NCI-H1694 (cell line): ENCODE measurements at regions not wholly inside any gene's neighbourhood (a gene's known extent, or its start where the extent isn't known, plus 50 kb on each side); places are given as distances from the start of the nearest gene placed in this dataset.

ENCODE experiments used
- DNase-seq: peaks from one replicate; lab custom pipeline; 2025; lab: John Stamatoyannopoulos, UW

GRCh38 chrX:109843963-109844751 lies 111.1 kb upstream of the ACSL4 start:
- DNase-seq: no peak

DNA sequence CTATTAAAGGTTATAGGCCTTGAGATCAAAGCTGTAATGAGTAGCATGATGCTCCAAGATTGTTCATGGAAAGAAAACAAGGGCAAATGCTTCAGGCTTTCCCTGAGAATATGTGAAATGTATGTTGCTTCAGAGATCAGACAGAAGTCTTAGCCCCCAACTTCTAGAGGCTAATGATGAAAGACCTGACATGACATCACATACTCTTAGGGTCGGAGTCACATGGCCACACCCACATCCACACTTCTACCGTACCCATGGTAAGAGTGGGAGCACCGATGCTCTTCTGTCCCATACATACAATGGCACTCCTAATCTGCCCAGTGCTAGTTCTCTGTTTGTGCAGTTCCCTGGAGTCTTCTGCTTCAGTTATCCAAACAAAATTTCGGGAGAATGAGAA lies 111.9 kb upstream of the ACSL4 start:
- DNase-seq: no peak

DNA sequence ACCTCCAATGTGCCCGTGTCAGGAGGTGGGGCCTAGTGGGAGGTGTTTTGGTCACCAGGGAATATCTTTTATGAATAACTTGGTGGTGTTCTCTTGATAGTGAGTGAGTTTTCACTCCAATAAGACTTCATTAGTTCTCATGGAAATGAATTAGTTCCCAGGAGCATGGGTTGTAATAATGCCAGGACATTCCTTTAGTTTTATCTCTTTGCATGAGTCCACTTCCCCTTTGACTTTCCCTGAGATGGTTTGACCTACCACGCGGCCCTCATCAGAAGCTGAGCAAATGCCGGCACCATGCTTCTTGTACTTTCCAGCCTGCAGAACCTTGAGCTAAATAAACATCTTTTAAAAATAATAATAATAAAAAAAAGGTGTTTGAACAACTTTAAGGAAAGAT lies 112.9 kb upstream of the ACSL4 start:
- DNase-seq: no peak

GRCh38 chrX:109847257-109848187 lies 114.5 kb upstream of the ACSL4 start:
- DNase-seq: no peak

GRCh38 chrX:109848461-109849050 lies 115.5 kb upstream of the ACSL4 start:
- DNase-seq: peak; percentile 13

- DNase-seq: no peak
Observed at GRCh38 chrX:109854096-109854495, 121.0 kb upstream of the ACSL4 start.

DNA sequence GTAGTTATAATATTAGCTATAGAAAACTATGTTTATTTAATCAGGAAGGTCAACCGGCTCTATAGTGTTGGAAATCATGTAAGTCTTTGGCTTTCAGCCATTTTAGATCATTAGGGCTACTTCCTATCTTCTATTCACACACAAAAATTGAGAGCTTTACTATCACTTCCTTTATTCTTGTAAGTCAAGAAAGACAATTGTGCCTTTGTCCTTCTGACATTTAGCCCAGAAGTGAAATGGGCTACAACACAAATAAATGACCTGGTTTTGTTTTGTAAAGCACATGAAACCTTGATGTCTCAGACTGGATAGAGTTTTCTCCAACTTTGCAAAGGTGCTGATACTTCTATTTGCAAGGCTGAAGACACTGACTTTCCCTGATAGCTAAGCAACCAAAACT lies 122.4 kb upstream of the ACSL4 start:
- DNase-seq: no peak

DNA sequence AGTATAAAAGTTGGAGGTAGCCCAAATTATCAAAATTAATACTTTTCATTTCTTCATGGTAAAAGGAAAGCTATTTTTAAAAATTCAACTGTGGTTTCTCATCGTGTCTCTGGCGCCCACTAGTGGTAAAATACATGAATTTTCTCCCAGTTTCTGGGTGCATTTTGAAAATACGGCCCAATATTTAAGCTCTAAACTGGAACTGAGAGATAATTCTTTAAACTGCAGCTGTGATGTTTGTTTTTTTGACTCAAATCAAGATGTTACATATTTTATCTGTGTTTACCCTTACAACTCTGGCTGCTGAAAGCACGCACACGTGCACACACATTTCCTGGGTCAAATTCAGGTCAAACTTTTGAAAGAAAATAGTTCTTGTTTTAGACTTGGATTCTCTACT lies 123.9 kb upstream of the ACSL4 start:
- peak; percentile 12 for DNase-seq

DNA sequence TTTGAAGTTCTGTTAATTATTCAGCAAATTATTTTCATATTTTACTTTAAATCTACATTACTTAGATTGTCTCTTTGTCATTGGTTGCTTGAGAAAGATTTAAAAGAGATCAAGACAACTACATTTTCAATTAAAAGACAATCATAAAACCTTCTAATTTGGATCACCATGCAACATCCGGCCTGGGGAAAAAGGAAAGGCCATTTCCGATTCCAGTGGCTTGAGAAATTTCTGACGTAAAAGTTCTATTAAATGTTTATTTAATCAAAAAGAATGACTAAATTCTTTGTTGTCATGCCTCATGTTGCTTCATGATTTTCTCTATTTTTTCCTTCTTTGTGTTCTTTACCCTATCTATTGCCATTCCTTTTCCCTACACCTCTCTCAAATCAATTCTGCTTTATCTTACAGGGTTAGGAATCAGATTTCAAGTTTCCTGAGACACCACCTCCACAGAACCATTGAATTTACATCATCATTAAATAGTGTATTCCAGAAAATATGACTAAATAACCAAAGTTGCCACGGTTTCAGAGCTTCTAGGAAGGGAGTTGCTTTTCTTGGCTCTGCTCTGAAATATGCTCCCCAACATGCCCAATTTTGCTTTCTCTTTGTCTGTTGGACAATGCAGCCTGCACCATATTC lies 124.6 kb upstream of the ACSL4 start:
- no peak for DNase-seq

GRCh38 chrX:109858602-109859341 lies 125.7 kb upstream of the ACSL4 start:
- no peak for DNase-seq

- no peak for DNase-seq
Observed at GRCh38 chrX:109859651-109860050, 126.6 kb upstream of the ACSL4 start.

DNA sequence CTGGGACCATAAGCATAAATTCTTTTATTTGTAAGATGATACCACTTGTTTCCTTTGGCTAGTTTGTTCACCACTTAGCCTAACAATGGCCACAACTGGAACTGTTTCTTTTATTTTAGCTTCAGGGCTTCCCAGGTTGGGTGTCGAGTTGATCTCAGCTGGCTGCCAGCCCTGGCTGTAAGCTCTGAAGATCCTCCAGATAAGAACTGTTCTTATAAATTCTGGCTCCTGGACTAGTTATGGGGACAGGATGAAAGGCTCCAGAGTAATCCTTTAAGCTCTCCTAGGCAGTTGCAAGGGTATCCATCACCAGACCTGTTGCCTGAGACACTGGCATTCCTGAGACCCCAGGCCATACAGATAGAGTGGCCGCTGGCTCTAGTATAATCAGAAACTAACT lies 129.4 kb upstream of the ACSL4 start:
- no peak for DNase-seq

DNA sequence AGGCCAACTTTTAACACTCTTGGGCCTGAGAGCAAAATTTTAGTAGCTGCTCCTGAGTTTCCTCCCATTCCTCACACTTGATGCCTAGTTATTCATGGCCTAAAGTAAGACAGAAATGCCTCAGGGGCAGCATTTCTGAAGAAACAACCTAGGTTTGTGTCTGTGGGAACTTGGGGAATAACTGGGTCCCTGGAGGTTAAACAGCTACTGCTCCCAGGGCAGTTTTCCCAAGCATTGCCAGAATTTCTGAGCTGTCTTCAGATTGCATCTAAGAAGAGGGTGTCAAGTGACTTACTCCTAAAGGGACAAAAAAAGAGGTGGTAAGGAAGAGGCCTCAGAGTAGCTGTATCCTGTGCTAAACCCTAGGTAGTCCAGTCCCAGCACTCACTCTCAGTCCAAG lies 130.8 kb upstream of the ACSL4 start:
- DNase-seq: no peak

- DNase-seq: no peak
Observed at GRCh38 chrX:109871121-109871888, 131.6 kb upstream of the TMEM164 start.

DNA sequence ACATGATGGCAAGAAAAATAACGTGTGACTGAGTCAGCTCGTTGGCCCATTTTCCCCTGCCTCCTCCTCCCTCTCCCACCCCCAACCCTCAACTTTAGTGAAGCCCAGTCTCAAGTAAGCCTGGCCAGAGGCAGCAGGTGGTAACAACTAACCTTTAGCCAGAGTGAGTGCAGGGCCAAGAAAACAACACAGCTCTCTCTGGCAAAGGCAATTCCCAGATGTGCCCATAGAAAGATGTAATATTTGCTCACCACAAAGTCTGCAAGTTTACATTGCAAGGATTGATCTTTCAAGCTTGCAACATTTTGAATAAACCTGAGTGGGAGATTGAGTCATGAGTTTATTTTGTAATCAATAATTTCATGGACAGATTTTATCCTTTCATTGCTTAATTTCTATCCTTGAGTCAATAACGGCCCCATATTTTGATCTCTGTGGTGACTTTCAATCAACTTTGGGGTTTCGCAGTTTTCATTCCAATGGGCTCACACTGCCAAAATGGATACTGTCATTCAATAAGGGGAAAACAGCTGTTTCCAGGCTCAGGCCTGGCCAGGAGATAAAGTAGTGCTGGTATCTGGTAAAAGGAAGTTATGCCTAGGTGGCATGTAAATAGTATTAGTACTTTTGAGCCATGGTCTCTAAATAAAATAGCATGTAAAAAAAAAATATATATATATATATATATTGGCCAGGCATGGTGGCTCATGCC lies 130.7 kb upstream of the TMEM164 start:
- no peak for DNase-seq

DNA sequence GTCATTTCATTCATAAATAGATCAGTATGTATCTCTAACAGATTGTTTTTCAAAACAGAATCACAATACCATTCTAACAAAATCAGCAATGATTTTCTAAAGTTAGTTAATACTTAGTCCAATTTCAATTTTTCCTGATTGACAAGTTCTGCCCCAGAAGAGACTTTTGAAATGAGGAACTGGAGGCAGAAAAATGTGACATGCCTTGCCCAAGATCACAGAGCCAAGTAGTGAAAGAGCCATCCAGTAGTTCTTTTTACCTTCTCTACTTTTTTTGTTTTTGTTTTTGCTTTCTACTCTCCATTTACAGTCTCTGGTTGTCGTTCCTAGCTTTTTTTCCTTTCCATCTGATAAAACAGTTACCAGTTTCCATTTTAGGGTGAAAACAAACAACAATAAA lies 129.3 kb upstream of the TMEM164 start:
- no peak for DNase-seq

DNA sequence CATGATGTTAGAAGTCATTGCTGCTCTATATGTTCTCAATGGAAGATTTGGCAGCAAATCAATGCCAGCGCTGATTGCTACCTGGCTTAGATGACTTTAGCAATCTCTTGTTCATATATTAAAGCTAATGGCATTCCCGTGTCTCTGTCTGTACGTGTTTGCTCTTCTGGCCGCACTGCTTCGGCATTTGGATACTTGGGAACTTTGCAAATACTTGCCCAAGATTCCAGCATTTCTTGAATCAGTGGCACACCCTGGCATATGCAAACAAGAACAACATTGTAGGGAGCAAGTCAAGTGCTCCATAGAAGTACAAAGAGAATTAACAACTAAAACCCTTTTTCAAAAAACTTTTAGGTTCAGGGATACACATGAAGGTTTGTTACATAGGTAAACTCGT lies 128.9 kb upstream of the TMEM164 start:
- DNase-seq: no peak

GRCh38 chrX:109874548-109874947 lies 128.4 kb upstream of the TMEM164 start:
- no peak for DNase-seq

DNA sequence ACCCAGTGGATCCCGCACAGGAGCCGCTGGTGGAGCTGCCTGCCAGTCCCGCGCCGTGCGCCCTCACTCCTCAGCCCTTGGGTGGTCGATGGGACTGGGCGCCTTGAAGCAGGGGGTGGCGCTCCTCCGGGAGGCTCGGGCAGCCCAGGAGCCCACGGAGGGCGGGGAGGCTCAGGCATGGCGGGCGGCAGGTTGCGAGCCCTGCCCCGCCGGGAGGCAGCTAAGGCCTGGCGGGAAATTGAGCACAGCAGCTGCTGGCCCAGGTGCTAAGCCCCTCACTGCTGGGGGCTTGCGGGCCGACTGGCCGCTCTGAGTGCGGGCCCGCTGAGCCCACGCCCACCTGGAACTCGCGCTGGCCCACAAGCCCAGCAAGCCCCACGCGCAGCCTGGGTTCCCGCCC lies 127.1 kb upstream of the TMEM164 start:
- no peak for DNase-seq

DNA sequence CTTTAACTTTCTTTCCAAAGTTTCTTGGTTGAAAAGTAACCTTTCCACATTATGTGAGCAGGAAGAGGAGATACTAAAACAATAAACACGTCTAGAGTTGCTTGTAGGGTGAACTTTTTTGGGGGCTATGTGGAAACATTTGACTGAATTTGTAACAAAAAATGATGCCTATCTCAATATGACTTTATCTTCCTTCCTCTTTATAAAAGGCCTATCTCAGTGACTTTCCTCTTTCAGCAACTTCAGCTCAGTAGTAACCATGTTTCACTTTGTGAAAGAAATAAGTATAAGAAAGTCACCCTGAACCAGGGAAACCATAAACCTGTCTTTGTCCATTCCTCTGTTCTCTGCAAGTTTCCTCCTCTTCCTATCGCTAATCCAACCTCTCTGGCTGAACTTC lies 124.7 kb upstream of the TMEM164 start:
- DNase-seq: no peak
